Thyroid gland (tissue), 4 donors: ENCODE measurements at regions not wholly inside any gene's neighbourhood (a gene's known extent, or its start where the extent isn't known, plus 50 kb on each side); places are given as distances from the start of the nearest gene placed in this dataset.

Experiments used
- DNase-seq, 2 donors: peaks; one replicate each; pipeline ENCODE4 v3.0.0-alpha.2; 2019
- H3K27ac ChIP-seq, 3 donors: fragments of 200-600 bp; sonication (generic); 1 replicate in 2 of 3; 2 replicates in 1 of 3; pipeline ENCODE4 v1.5.1; 2016 to 2019; ENCODE audit warnings: mild to moderate bottlenecking in 1 of 3, moderate library complexity in 1 of 3
- H3K27me3 ChIP-seq: fragments of 200-600 bp; sonication (generic); one replicate; pipeline ENCODE4 v1.5.1; 2019
- H3K36me3 ChIP-seq, 2 donors: fragments of 200-600 bp; sonication (generic); one replicate each; pipeline ENCODE4 v1.5.1; 2016 to 2019
- H3K4me1 ChIP-seq, 2 donors: fragments of 200-600 bp; sonication (generic); one replicate each; pipeline ENCODE4 v1.5.1; 2017 to 2019
- H3K4me3 ChIP-seq, 3 donors: fragments of 200-600 bp; sonication (generic); replicated peaks in 1 of 3; 1 replicate in 2 of 3; 2 replicates in 1 of 3; pipeline ENCODE4 v1.5.1; 2016; ENCODE audit warnings: mild to moderate bottlenecking in 1 of 3
- H3K9me3 ChIP-seq: fragments of 200-600 bp; sonication (generic); one replicate; pipeline ENCODE4 v1.5.1; 2017
- CTCF ChIP-seq, 6 experiments: fragments of 200-600 bp in 3 of 6; fragments of 450-650 bp in 3 of 6; sonication (generic) in 3 of 6; IDR thresholded peaks; one replicate each; pipeline ENCODE4 v1.5.1; 2016 to 2019; ENCODE audit warnings: antibody characterized with exemption in 6 of 6, mild to moderate bottlenecking in 2 of 6, inconsistent platforms in 1 of 6, moderate library complexity in 1 of 6
- POLR2A ChIP-seq, 2 donors: fragments of 450-650 bp; IDR thresholded peaks; one replicate each; pipeline ENCODE4 v1.6.1; 2017; ENCODE audit warnings: antibody characterized with exemption in 2 of 2, mild to moderate bottlenecking in 2 of 2, moderate library complexity in 1 of 2
- WGBS, 2 donors: methylation state at CpG; one replicate each; pipeline ENCODE4 v1.1.5; 2017; 5-methylcytosine and 5-hydroxymethylcytosine counted together
- intact Hi-C: fragments of 100-400 bp; cut with DNase I; formaldehyde crosslinking; loops from one replicate; pipeline ENCODE4 v1.15.1; 2023

GRCh38 chr6:148251891-148252290, 90.7 kb upstream of the SASH1 start:
- no peak for DNase-seq
- H3K27ac ChIP-seq: no peak overlapping the region
- intact Hi-C loops: loop anchor here (5.0 kb wide), 1 partner anchor 75 kb away; no protein-coding TSS in a partner anchor
- 87 to 94% methylated on average over 7 of the region's 7 CpGs for WGBS, 2 donors
- peaks cover 32 to 39% of the 10 kb centered on the region in 2 donors for H3K4me1 ChIP-seq
- H3K36me3 ChIP-seq: no peaks in the 10 kb centered on the region
- H3K9me3 ChIP-seq: no peaks in the 10 kb centered on the region
- TF ChIP-seq POLR2A (IDR thresholded peaks at IDR 0.05): no peak
- no peak for TF ChIP-seq CTCF (IDR thresholded peaks at IDR 0.05)
- H3K27me3 ChIP-seq: no peaks in the 10 kb centered on the region
- no peak overlapping the region for H3K4me3 ChIP-seq

DNA sequence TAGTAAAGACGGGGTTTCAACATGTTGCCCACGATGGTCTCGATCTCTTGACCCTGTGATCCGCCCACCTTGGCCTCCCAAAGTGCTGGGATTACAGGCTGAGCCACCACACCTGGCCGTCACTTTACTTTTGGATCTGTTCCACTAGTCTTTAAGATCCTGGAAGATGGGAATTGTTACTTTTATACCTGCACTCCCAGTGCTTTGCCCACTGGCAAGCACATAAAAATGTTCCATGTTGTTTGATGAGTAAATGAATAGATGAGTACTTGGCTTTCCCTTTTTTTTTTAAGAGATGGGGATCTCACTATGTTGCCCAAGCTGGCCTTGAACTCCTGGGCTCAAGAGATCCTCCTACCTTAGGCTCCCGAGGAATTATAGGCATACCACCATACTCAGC, 84.8 kb upstream of the SASH1 start:
- H3K36me3 ChIP-seq: no peaks in the 10 kb centered on the region
- TF ChIP-seq POLR2A (IDR thresholded peaks at IDR 0.05): no peak
- TF ChIP-seq CTCF (IDR thresholded peaks at IDR 0.05): no peak
- no peaks in the 10 kb centered on the region for H3K9me3 ChIP-seq
- H3K4me3 ChIP-seq: no peak overlapping the region
- no peak for DNase-seq
- H3K27me3 ChIP-seq: no peaks in the 10 kb centered on the region
- WGBS, 2 donors: 95 to 98% methylated on average over 6 of the region's 6 CpGs
- peak overlapping the region in 1 of 3 donors; percentile 0 for H3K27ac ChIP-seq
- intact Hi-C loops: no loop called here
- H3K4me1 ChIP-seq: peaks cover 9 to 14% of the 10 kb centered on the region in 2 donors

DNA sequence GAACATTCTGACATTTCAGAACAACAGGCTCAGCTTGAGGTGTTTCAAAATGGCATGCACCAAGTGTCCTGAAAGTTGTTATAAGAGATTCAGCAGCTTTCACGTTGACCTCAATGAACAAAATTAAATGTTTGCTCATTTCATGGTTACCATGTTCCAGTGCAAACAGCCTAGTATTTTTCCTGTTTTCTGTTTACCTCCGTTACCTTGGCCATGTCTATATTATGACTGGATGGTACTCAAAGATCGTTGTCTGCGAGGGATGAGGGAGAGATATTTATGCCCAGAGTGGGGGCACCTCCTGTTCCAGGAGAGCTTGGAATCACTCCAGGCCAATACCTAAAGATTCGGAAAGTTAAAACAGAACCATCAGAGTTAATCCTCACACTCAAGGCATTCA, 83.8 kb upstream of the SASH1 start:
- Histone ChIP-seq H3K4me1 (peaks cover 18 to 24% of the 10 kb centered on the region in 2 donors), H3K27me3 (no peaks in the 10 kb centered on the region), H3K9me3 (no peaks in the 10 kb centered on the region), H3K4me3 (no peak overlapping the region), H3K27ac (peak overlapping the region in 2 of 3 donors; percentile 0 to 34), H3K36me3 (no peaks in the 10 kb centered on the region)
- intact Hi-C loops: no loop called here
- DNase-seq: no peak
- 76 to 79% methylated on average over 5 of the region's 5 CpGs for WGBS, 2 donors
- TF ChIP-seq CTCF (IDR thresholded peaks at IDR 0.05) (no peak), POLR2A (IDR thresholded peaks at IDR 0.05) (no peak)

- whole genome bisulfite sequencing, 2 donors: 75% methylated on average over 6 of the region's 6 CpGs
- TF ChIP-seq CTCF (IDR thresholded peaks at IDR 0.05) (no peak), POLR2A (IDR thresholded peaks at IDR 0.05) (no peak)
- Histone ChIP-seq H3K9me3 (no peaks in the 10 kb centered on the region), H3K27ac (peak overlapping the region in 1 of 3 donors; percentile 76), H3K27me3 (no peaks in the 10 kb centered on the region), H3K36me3 (no peaks in the 10 kb centered on the region), H3K4me3 (no peak overlapping the region), H3K4me1 (peaks cover 26 to 36% of the 10 kb centered on the region in 2 donors)
- intact Hi-C loops: no loop called here
- DNase-seq: no peak
These were observed 81.2 kb upstream of the SASH1 start for GRCh38 chr6:148261470-148261869.

DNA sequence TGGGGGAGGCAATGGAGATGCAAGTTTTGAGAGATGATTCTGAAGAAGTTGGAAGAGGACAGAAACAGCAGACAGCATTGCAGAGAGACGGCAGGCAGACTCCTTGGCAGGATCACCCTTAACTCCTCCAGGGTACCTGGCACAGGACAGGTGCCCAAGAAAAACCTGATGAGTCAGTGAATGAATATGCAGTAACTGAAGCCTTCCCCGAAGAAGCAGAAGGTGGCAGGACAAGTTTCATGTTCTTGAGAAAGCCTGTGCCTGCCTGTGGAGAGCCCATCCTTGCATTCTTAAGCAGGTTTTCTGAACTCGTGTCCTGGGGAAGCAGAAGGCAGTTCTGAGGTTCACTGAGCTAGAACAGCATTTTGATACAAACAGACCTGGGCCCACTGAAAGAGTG, 79.6 kb upstream of the SASH1 start:
- H3K9me3 ChIP-seq: no peaks in the 10 kb centered on the region
- intact Hi-C loops: no loop called here
- H3K4me1 ChIP-seq: peaks cover 32 to 36% of the 10 kb centered on the region in 2 donors
- TF ChIP-seq POLR2A (IDR thresholded peaks at IDR 0.05): no peak
- TF ChIP-seq CTCF (IDR thresholded peaks at IDR 0.05): peak in 1 of 6 experiments; percentile 6
- WGBS, 2 donors: 13 to 34% methylated on average over 3 of the region's 3 CpGs
- peak overlapping the region; percentile 61 to 76 (median 63) for H3K27ac ChIP-seq
- peak; percentile 75 to 77 for DNase-seq
- H3K36me3 ChIP-seq: no peaks in the 10 kb centered on the region
- no peaks in the 10 kb centered on the region for H3K27me3 ChIP-seq
- H3K4me3 ChIP-seq: no peak overlapping the region
